ENCODE measurements at regions not wholly inside any gene's neighbourhood (a gene's known extent, or its start where the extent isn't known, plus 50 kb on each side); places are given as distances from the start of the nearest gene placed in this dataset.

DNA sequence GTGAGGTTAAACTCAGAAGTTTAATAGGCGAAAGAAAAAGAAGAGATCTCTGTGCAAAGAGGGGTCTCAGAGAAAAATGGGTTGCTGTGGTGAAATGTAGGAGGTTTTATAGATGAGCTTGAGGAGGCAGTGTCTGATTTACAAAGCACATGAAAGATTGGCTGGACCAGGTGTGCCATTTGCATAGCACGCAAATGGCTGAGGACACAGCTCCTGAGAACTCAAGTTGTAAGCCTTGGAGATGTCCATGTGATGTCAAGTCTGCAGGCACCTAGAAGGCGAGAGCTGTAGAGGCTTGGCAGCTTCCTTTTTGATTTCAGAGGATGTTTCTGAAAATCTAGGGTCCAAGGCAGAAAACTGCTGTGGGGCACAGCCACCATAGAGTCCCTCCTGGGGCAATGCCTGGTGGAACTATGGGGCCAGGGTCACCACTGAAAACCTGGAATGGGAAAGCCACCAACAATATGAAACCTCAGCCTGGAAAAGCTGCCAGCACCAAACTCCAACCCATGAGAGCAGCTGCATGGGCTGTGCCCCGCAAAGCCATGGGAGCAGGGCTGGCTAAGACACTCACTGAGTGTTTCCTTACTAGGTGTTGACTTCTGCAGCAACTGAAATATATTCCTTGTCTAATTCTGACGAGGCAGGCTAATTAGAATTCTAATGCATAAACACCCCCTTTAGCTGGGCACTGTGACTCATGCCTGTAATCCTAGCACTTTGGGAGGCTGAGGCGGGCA lies 96.9 kb upstream of the TNS3 start:
- peaks cover 45% of the 10 kb centered on the region for H3K4me1 ChIP-seq (ENCODE audit: insufficient read depth, low read length, poor library complexity, severe bottlenecking)
- POLR2A ChIA-PET, result interaction anchor here (0.8 to 2.7 kb wide), 4 partner anchors 11 to 39 kb away, joined by 4 to 9 read pairs (median 6); no protein-coding TSS in a partner anchor
- no peaks in the 10 kb centered on the region for H3K79me2 ChIP-seq (ENCODE audit: insufficient read depth, low read depth, low read length)
- 0 out of 2 replicates have a peak overlapping the region, but pooled peaks have one; percentile 5 for H3K4me2 ChIP-seq (ENCODE audit: low read length)
- H3K36me3 ChIP-seq (ENCODE audit: insufficient read depth, low read length), result peaks cover 8% of the 10 kb centered on the region; the same call in 1 of the 2 replicates
- no TSS peak for BruUV-seq (replicated peaks)
- peaks cover 22% of the 10 kb centered on the region for H3K9me3 ChIP-seq (ENCODE audit: low read length)
- intact Hi-C loops (cut with micrococcal nuclease; ENCODE audit: unreplicated experiment), result loop anchor here (10.0 kb wide), 1 partner anchor 524 kb away; no protein-coding TSS in a partner anchor
- H3K27ac ChIP-seq (ENCODE audit: low read depth, low read length, poor library complexity, severe bottlenecking), result no peak overlapping the region
- no peak for TF ChIP-seq EZH2phosphoT487 (IDR thresholded peaks at IDR 0.05; ENCODE audit: borderline replicate concordance, low read depth, low read length)
- TF ChIP-seq, protein P1, sequence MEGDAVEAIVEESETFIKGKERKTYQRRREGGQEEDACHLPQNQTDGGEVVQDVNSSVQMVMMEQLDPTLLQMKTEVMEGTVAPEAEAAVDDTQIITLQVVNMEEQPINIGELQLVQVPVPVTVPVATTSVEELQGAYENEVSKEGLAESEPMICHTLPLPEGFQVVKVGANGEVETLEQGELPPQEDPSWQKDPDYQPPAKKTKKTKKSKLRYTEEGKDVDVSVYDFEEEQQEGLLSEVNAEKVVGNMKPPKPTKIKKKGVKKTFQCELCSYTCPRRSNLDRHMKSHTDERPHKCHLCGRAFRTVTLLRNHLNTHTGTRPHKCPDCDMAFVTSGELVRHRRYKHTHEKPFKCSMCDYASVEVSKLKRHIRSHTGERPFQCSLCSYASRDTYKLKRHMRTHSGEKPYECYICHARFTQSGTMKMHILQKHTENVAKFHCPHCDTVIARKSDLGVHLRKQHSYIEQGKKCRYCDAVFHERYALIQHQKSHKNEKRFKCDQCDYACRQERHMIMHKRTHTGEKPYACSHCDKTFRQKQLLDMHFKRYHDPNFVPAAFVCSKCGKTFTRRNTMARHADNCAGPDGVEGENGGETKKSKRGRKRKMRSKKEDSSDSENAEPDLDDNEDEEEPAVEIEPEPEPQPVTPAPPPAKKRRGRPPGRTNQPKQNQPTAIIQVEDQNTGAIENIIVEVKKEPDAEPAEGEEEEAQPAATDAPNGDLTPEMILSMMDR (conservative IDR thresholded peaks at IDR 0.05; ENCODE audit: low read length), result no peak
- H3K4me3 ChIP-seq (ENCODE audit: low read depth, low read length, poor library complexity, severe bottlenecking), result no peak overlapping the region
- no peaks in the 10 kb centered on the region for H4K20me1 ChIP-seq (ENCODE audit: insufficient read depth, low read length)
- no peaks in the 10 kb centered on the region for H3K9me2 ChIP-seq (ENCODE audit: insufficient read depth, low read length)
- DNase-seq (ENCODE audit: low spot score), result peak; percentile 59
- CTCF ChIA-PET (ENCODE audit: unreplicated experiment), result interaction anchor here (0.5 kb wide), 1 partner anchor 231 kb away, joined by 3 read pairs; no protein-coding TSS in a partner anchor
- peak overlapping the region; percentile 34; the same call in 1 of the 2 replicates for H2AFZ ChIP-seq (ENCODE audit: low read length)

DNA sequence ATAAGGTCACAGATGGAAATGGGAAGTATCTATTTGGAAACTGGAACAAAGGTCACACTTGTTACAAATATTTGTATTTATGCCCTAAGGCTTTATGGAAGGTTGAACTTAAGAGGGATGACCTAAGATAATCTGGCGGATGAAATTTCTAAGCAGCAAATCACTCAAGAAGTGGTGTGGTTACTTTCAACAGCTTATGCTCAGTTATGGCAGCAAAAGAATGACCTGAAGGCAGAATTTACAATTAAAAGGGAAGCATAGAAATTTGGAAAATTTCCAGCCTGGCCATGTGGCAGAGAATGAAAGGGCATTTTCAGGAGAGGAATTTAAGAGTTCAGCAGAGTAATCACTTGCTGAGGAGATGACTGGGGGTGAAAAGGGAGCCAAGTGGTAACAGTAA lies 95.8 kb upstream of the TNS3 start:
- H3K4me2 ChIP-seq (ENCODE audit: low read length), result no peak overlapping the region
- H3K9me2 ChIP-seq (ENCODE audit: insufficient read depth, low read length), result no peaks in the 10 kb centered on the region
- peaks cover 8% of the 10 kb centered on the region; the same call in 1 of the 2 replicates for H3K36me3 ChIP-seq (ENCODE audit: insufficient read depth, low read length)
- peaks cover 56% of the 10 kb centered on the region for H3K4me1 ChIP-seq (ENCODE audit: insufficient read depth, low read length, poor library complexity, severe bottlenecking)
- intact Hi-C loops (cut with micrococcal nuclease; ENCODE audit: unreplicated experiment), result loop anchor here (10.0 kb wide), 1 partner anchor 523 kb away; no protein-coding TSS in a partner anchor
- no TSS peak for BruUV-seq (replicated peaks)
- no peak for DNase-seq (ENCODE audit: low spot score)
- CTCF ChIA-PET (ENCODE audit: unreplicated experiment), result interaction anchor here (0.6 to 1.1 kb wide), 2 partner anchors 13 to 47 kb away, joined by 3 read pairs; no protein-coding TSS in a partner anchor
- no peaks in the 10 kb centered on the region for H3K79me2 ChIP-seq (ENCODE audit: insufficient read depth, low read depth, low read length)
- H4K20me1 ChIP-seq (ENCODE audit: insufficient read depth, low read length), result no peaks in the 10 kb centered on the region
- TF ChIP-seq, protein P1 (conservative IDR thresholded peaks at IDR 0.05; ENCODE audit: low read length), result no peak
- no peak for TF ChIP-seq EZH2phosphoT487 (IDR thresholded peaks at IDR 0.05; ENCODE audit: borderline replicate concordance, low read depth, low read length)
- peaks cover 22% of the 10 kb centered on the region for H3K9me3 ChIP-seq (ENCODE audit: low read length)
- no peak overlapping the region for H2AFZ ChIP-seq (ENCODE audit: low read length)
- H3K27ac ChIP-seq (ENCODE audit: low read depth, low read length, poor library complexity, severe bottlenecking), result no peak overlapping the region
- H3K4me3 ChIP-seq (ENCODE audit: low read depth, low read length, poor library complexity, severe bottlenecking), result no peak overlapping the region
- POLR2A ChIA-PET, result no interaction called here

DNA sequence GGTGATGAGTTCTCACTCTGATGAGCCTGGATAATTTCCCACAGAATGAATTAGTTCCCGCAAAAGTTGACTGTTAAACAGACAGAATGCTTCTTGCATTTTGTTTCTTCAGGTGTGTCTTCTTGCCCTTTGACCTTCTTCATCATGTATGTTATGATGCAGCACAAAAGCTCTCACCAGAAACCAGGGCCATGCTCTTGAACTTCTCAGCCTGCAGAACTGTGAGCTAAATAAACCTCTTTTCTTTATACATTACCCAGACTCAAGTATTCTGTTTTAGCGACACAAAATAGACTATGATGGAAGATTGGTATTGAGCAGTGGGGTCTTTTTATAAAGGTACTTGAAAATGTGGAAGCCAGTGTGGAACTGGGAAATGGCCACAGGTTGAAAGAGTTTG lies 95.2 kb upstream of the TNS3 start:
- BruUV-seq (replicated peaks), result no TSS peak
- H2AFZ ChIP-seq (ENCODE audit: low read length), result no peak overlapping the region
- intact Hi-C loops (cut with micrococcal nuclease; ENCODE audit: unreplicated experiment), result loop anchor here (10.0 kb wide), 1 partner anchor 522 kb away; no protein-coding TSS in a partner anchor
- POLR2A ChIA-PET, result no interaction called here
- peaks cover 22% of the 10 kb centered on the region for H3K9me3 ChIP-seq (ENCODE audit: low read length)
- CTCF ChIA-PET (ENCODE audit: unreplicated experiment), result interaction anchor here (0.6 to 1.1 kb wide), 3 partner anchors 13 to 48 kb away, joined by 3 read pairs; no protein-coding TSS in a partner anchor
- H3K4me1 ChIP-seq (ENCODE audit: insufficient read depth, low read length, poor library complexity, severe bottlenecking), result peaks cover 61% of the 10 kb centered on the region
- TF ChIP-seq, protein P1 (conservative IDR thresholded peaks at IDR 0.05; ENCODE audit: low read length), result no peak
- no peak for TF ChIP-seq EZH2phosphoT487 (IDR thresholded peaks at IDR 0.05; ENCODE audit: borderline replicate concordance, low read depth, low read length)
- DNase-seq (ENCODE audit: low spot score), result no peak
- no peak overlapping the region for H3K4me2 ChIP-seq (ENCODE audit: low read length)
- no peaks in the 10 kb centered on the region for H3K9me2 ChIP-seq (ENCODE audit: insufficient read depth, low read length)
- peaks cover 8% of the 10 kb centered on the region; the same call in 1 of the 2 replicates for H3K36me3 ChIP-seq (ENCODE audit: insufficient read depth, low read length)
- no peaks in the 10 kb centered on the region for H4K20me1 ChIP-seq (ENCODE audit: insufficient read depth, low read length)
- no peak overlapping the region for H3K27ac ChIP-seq (ENCODE audit: low read depth, low read length, poor library complexity, severe bottlenecking)
- no peaks in the 10 kb centered on the region for H3K79me2 ChIP-seq (ENCODE audit: insufficient read depth, low read depth, low read length)
- no peak overlapping the region for H3K4me3 ChIP-seq (ENCODE audit: low read depth, low read length, poor library complexity, severe bottlenecking)

Data from OCI-LY7 (cell line).